ENCODE measurements at regions not wholly inside any gene's neighbourhood (a gene's known extent, or its start where the extent isn't known, plus 50 kb on each side); places are given as distances from the start of the nearest gene placed in this dataset.
"Not testable (repeated sequence)": the region's sequence is repeated elsewhere in the genome, so short reads cannot be mapped to it uniquely, and the experiment has no call there.

DNA sequence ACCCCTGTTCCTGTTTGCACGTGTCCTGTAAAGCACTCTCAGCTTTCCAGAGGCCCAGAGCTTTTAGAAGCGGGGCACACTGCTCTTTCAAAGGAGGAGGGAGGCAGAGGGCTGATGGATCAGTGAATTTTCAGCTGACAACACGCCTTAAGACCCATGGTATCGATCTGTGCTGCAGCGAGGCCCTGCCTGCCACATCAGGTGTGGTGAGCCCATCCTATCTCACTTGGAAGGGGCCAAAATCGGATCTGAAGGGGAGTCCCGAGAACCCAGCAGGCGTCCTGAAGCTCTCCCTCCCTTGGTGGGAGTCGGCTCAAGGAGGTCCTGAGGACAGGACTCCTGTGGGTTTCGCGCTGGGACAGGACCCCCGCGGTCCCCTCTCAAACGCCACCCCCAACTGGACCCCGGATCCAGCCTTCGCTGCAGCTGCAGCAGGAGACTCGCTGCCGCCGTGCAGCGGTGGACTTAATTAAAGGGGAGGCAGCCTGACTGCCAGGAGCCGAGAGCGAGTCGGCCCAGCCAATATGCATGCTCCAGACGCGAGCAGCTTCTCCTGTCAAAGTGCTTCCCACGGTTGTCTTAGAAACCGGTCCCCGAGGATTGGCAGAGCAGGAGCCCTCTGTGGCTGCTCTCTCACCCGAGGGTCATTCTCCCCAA, 580.0 kb upstream of the ZNF337 start (continued):
- no peak for TF ChIP-seq ZNF589 (CRISPR knock-in tag; IDR thresholded peaks at IDR 0.05; ENCODE audit: low read depth)
- TF ChIP-seq, protein P1, sequence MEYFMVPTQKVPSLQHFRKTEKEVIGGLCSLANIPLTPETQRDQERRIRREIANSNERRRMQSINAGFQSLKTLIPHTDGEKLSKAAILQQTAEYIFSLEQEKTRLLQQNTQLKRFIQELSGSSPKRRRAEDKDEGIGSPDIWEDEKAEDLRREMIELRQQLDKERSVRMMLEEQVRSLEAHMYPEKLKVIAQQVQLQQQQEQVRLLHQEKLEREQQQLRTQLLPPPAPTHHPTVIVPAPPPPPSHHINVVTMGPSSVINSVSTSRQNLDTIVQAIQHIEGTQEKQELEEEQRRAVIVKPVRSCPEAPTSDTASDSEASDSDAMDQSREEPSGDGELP (CRISPR knock-in tag; IDR thresholded peaks at IDR 0.05; ENCODE audit: borderline replicate concordance), result no peak

DNA sequence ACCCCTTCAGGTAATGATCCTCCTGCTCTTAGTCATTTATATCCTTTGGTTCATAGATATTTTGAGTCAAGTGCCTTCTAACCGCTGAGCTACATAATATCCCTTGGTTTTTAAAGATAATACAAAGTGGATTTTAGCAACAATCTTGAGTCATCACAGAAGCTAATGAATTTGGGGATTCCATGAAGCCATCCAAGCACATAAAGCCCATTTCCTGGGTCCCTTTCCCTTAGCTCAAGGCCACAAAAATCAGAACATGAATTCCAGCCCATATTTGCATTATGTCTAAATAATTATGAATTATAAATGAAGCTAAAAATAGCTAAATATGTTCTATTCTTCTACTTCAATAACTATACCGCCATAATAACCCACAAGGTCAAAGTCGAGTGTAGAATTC, 572.1 kb upstream of the ZNF337 start:
- in situ Hi-C loops (cut with MboI), result not testable (repeated sequence)

DNA sequence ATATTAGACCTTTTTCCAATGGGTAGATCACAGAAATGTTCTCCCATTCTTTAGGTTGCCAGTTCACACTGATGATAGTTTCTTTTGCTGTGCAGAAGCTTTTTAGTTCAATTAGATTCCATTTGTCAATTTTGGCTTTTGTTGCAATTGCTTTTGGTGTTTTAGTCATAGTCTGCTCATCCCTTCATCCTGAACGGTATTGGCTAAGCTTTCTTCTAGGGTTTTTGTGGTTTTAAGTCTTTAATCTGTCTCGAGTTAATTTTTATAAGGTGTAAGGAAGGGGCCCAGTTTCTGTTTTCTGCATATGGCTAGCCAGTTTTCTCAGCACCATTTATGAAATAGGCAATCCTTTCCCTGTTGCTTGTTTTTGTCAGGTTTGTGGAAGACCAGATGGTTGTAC, 564.3 kb upstream of the ZNF337 start:
- DNase-seq (ENCODE audit: extremely low read depth in 1 of 4, low spot score in 3 of 4); POLR2A ChIA-PET; H3K9me1 ChIP-seq (ENCODE audit: control insufficient read depth, insufficient read depth, low read length); H3K79me2 ChIP-seq (ENCODE audit: control insufficient read depth, insufficient read depth, low read length); in situ Hi-C loops (cut with MboI); ATAC-seq; H3K9me3 ChIP-seq (replicated peaks; ENCODE audit: control insufficient read depth, insufficient read depth, low read depth, low read length); H3K4me1 ChIP-seq (replicated peaks in 1 of 2; ENCODE audit: control insufficient read depth in 2 of 2, insufficient read depth in 2 of 2, low read length in 2 of 2); H3K27ac ChIP-seq (ENCODE audit: extremely low read depth, low read depth, low read length); intact Hi-C loops (cut with micrococcal nuclease); CTCF ChIA-PET (ENCODE audit: low intra/inter-chr PET ratio); H2AFZ ChIP-seq (ENCODE audit: low read depth, low read length); H3K27me3 ChIP-seq (ENCODE audit: control insufficient read depth in 2 of 2, insufficient read depth in 2 of 2, low read length in 2 of 2); H3K9ac ChIP-seq (ENCODE audit: insufficient read depth in 1 of 2, low read depth in 2 of 2, low read length in 2 of 2); H4K20me1 ChIP-seq (replicated peaks; ENCODE audit: control insufficient read depth, insufficient read depth, low read length); H3K36me3 ChIP-seq (ENCODE audit: control insufficient read depth, insufficient read depth, low read length); H3K4me2 ChIP-seq (ENCODE audit: insufficient read depth, low read length); BruUV-seq (replicated peaks); FAIRE-seq; H3K4me3 ChIP-seq: not testable (repeated sequence)
- 3% methylated on average over 2 of the region's 2 CpGs for WGBS (ENCODE audit: insufficient coverage, low coverage, missing lambda C conversion rate)

More for the DNA sequence above, 572.1 kb upstream of the ZNF337 start:
- ATAC-seq; H4K20me1 ChIP-seq (replicated peaks; ENCODE audit: control insufficient read depth, insufficient read depth, low read length); H3K4me2 ChIP-seq (ENCODE audit: insufficient read depth, low read length); DNase-seq (ENCODE audit: extremely low read depth in 1 of 4, low spot score in 3 of 4); H3K9me3 ChIP-seq (replicated peaks; ENCODE audit: control insufficient read depth, insufficient read depth, low read depth, low read length); H3K9ac ChIP-seq (ENCODE audit: insufficient read depth in 1 of 2, low read depth in 2 of 2, low read length in 2 of 2); intact Hi-C loops (cut with micrococcal nuclease); BruUV-seq (replicated peaks); POLR2A ChIA-PET; H3K4me1 ChIP-seq (replicated peaks in 1 of 2; ENCODE audit: control insufficient read depth in 2 of 2, insufficient read depth in 2 of 2, low read length in 2 of 2); H3K27ac ChIP-seq (ENCODE audit: extremely low read depth, low read depth, low read length); H3K79me2 ChIP-seq (ENCODE audit: control insufficient read depth, insufficient read depth, low read length); H3K9me1 ChIP-seq (ENCODE audit: control insufficient read depth, insufficient read depth, low read length); H3K4me3 ChIP-seq; H2AFZ ChIP-seq (ENCODE audit: low read depth, low read length); CTCF ChIA-PET (ENCODE audit: low intra/inter-chr PET ratio); H3K36me3 ChIP-seq (ENCODE audit: control insufficient read depth, insufficient read depth, low read length); H3K27me3 ChIP-seq (ENCODE audit: control insufficient read depth in 2 of 2, insufficient read depth in 2 of 2, low read length in 2 of 2); FAIRE-seq: not testable (repeated sequence)
- 0% methylated on average over 3 of the region's 3 CpGs for WGBS (ENCODE audit: insufficient coverage, low coverage, missing lambda C conversion rate)

DNA sequence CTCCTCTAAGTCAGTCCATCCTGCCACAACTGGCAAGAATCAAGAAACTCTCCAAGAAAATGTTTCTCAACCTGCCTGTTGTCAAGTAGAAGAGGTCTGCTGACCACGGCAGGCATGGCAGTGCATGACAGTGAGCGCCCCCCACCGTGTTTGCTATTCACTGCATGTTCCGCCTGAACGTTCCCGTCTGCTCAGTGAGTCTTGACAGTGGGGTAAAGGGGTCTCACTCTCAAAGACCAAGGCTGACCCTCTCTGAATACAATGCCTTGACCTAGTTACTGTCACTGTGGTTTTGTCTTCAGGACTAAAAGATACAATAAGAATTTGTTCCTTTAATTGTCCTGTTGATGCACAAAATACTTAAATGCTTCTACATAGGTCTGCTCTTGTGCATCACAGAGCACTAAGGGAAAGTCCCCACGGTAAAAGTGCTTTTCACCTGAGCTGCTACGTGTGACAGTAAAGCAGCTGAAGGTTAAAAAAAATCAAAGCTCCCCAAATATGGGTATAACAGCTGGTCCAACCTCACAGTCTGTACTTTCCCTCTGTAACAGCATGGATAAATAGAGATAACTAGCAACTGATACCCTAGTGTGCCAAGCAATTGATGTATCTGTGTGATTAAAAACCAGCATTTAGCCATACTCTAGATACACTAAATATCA, 555.8 kb upstream of the ZNF337 start:
- 3% methylated on average over 8 of the region's 8 CpGs for WGBS (ENCODE audit: insufficient coverage, low coverage, missing lambda C conversion rate)
- FAIRE-seq, result not testable (repeated sequence)

More for the DNA sequence above, 555.8 kb upstream of the ZNF337 start:
- in situ Hi-C loops (cut with MboI); H3K9me1 ChIP-seq (ENCODE audit: control insufficient read depth, insufficient read depth, low read length); H3K9me3 ChIP-seq (replicated peaks; ENCODE audit: control insufficient read depth, insufficient read depth, low read depth, low read length); BruUV-seq (replicated peaks); DNase-seq (ENCODE audit: extremely low read depth in 1 of 4, low spot score in 3 of 4); intact Hi-C loops (cut with micrococcal nuclease); H3K9ac ChIP-seq (ENCODE audit: insufficient read depth in 1 of 2, low read depth in 2 of 2, low read length in 2 of 2); H3K4me2 ChIP-seq (ENCODE audit: insufficient read depth, low read length); H4K20me1 ChIP-seq (replicated peaks; ENCODE audit: control insufficient read depth, insufficient read depth, low read length); H3K27ac ChIP-seq (ENCODE audit: extremely low read depth, low read depth, low read length); H3K79me2 ChIP-seq (ENCODE audit: control insufficient read depth, insufficient read depth, low read length); CTCF ChIA-PET (ENCODE audit: low intra/inter-chr PET ratio); H3K4me3 ChIP-seq; H3K36me3 ChIP-seq (ENCODE audit: control insufficient read depth, insufficient read depth, low read length); H3K4me1 ChIP-seq (replicated peaks in 1 of 2; ENCODE audit: control insufficient read depth in 2 of 2, insufficient read depth in 2 of 2, low read length in 2 of 2); POLR2A ChIA-PET; H3K27me3 ChIP-seq (ENCODE audit: control insufficient read depth in 2 of 2, insufficient read depth in 2 of 2, low read length in 2 of 2); ATAC-seq; H2AFZ ChIP-seq (ENCODE audit: low read depth, low read length): not testable (repeated sequence)
